Panc1 (cell line): ENCODE measurements at regions not wholly inside any gene's neighbourhood (a gene's known extent, or its start where the extent isn't known, plus 50 kb on each side); places are given as distances from the start of the nearest gene placed in this dataset.

Source experiments
- CTCF ChIP-seq: fragments of 450-650 bp; IDR thresholded peaks from 2 replicates; pipeline ENCODE4 v1.5.1; 2017; ENCODE audit warnings: mild to moderate bottlenecking
- POLR2AphosphoS5 ChIP-seq: IDR thresholded peaks from 2 replicates; pipeline ENCODE4 v1.6.1; 2012; ENCODE audit warnings: mild to moderate bottlenecking, low read depth, low read length, moderate library complexity
- REST ChIP-seq, 2 experiments: IDR thresholded peaks; 2 replicates each; pipeline ENCODE4 v1.6.1; 2011 to 2012; ENCODE audit warnings: low read depth in 2 of 2, control low read depth in 1 of 2, low read length in 1 of 2, mild to moderate bottlenecking in 1 of 2, moderate library complexity in 1 of 2; ENCODE audit not compliant: insufficient read depth in 1 of 2
- TCF7L2 ChIP-seq: IDR thresholded peaks from 2 replicates; pipeline ENCODE4 v1.6.1; 2011; ENCODE audit warnings: mild to moderate bottlenecking, low read depth, low read length, inconsistent platforms

GRCh38 chr3:165382672-165383071 lies 186.5 kb upstream of the SLITRK3 start:
- TF ChIP-seq CTCF (no peak), POLR2AphosphoS5 (no peak), TCF7L2 (no peak), REST (IDR thresholded peaks at IDR 0.05; ENCODE audit: insufficient read depth in 1 of 2, low read depth in 2 of 2, low read length in 1 of 2) (no peak)
